OCI-LY3 (cell line): ENCODE measurements at regions not wholly inside any gene's neighbourhood (a gene's known extent, or its start where the extent isn't known, plus 50 kb on each side); places are given as distances from the start of the nearest gene placed in this dataset.

ENCODE experiments used
- EZH2phosphoT487 ChIP-seq: fragments of 200-600 bp; shearing (Covaris generic); IDR thresholded peaks from 2 replicates; pipeline ENCODE4 v1.6.1; 2018; ENCODE audit warnings: antibody characterized with exemption, mixed run types, low read depth
- TF ChIP-seq, protein P1 (sequence below): fragments of 200-600, 300-600 bp; sonication (generic); IDR thresholded peaks from 2 replicates; pipeline ENCODE4 v1.5.1; 2014; ENCODE audit warnings: antibody characterized with exemption, low read length, low read depth

DNA sequence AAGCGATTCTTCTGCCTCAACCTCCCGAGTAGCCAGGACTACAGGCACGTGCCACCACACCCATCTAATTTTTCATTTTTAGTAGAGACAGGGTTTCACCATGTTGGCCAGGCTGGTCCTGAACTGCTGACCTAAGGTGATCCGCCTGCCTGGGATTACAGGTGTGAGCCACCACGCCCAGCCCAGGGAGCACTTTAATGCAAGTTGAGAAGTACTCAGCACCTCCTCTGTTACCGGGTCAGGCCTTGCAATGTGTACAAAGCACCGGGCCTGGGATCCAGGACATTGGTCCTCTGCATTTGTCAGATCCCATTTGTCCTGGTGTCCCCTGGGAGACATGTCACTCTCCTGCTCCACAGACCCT lies 143.6 kb downstream of the TOMM20 start:
- TF ChIP-seq, protein P1, sequence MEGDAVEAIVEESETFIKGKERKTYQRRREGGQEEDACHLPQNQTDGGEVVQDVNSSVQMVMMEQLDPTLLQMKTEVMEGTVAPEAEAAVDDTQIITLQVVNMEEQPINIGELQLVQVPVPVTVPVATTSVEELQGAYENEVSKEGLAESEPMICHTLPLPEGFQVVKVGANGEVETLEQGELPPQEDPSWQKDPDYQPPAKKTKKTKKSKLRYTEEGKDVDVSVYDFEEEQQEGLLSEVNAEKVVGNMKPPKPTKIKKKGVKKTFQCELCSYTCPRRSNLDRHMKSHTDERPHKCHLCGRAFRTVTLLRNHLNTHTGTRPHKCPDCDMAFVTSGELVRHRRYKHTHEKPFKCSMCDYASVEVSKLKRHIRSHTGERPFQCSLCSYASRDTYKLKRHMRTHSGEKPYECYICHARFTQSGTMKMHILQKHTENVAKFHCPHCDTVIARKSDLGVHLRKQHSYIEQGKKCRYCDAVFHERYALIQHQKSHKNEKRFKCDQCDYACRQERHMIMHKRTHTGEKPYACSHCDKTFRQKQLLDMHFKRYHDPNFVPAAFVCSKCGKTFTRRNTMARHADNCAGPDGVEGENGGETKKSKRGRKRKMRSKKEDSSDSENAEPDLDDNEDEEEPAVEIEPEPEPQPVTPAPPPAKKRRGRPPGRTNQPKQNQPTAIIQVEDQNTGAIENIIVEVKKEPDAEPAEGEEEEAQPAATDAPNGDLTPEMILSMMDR, result no peak
- TF ChIP-seq EZH2phosphoT487, result no peak
